ENCODE measurements at regions not wholly inside any gene's neighbourhood (a gene's known extent, or its start where the extent isn't known, plus 50 kb on each side); places are given as distances from the start of the nearest gene placed in this dataset.

DNA sequence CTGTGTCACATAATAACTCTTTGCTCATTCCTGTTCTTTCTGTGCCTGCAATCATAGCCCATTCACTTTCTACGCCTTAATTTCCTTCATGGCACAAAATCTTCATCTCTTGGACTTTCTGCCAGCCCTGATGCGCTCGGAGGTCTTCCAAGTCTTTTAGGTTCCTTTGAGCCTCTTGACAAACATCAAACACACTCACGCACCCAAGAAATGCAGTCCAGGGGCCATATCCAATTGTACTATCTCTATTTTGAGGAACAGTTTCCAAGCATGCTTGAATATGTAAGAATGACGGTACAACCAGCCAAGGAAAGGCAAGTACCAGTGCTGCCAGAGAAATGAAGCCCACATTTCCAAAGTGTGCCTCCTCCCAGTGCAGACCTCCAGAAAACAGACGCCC lies 234.1 kb downstream of the MEX3B start:
- TF ChIP-seq, protein P1, sequence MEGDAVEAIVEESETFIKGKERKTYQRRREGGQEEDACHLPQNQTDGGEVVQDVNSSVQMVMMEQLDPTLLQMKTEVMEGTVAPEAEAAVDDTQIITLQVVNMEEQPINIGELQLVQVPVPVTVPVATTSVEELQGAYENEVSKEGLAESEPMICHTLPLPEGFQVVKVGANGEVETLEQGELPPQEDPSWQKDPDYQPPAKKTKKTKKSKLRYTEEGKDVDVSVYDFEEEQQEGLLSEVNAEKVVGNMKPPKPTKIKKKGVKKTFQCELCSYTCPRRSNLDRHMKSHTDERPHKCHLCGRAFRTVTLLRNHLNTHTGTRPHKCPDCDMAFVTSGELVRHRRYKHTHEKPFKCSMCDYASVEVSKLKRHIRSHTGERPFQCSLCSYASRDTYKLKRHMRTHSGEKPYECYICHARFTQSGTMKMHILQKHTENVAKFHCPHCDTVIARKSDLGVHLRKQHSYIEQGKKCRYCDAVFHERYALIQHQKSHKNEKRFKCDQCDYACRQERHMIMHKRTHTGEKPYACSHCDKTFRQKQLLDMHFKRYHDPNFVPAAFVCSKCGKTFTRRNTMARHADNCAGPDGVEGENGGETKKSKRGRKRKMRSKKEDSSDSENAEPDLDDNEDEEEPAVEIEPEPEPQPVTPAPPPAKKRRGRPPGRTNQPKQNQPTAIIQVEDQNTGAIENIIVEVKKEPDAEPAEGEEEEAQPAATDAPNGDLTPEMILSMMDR (IDR thresholded peaks at IDR 0.05; ENCODE audit: borderline replicate concordance, extremely low read depth, low read length, poor library complexity, severe bottlenecking) = no peak
- no peak for TF ChIP-seq EZH2 (IDR thresholded peaks at IDR 0.05; ENCODE audit: borderline replicate concordance, low read depth, low read length, severe bottlenecking)

Data from DND-41 (cell line).